ENCODE measurements at regions not wholly inside any gene's neighbourhood (a gene's known extent, or its start where the extent isn't known, plus 50 kb on each side); places are given as distances from the start of the nearest gene placed in this dataset.

GRCh38 chr2:3965953-3966352, 262.6 kb downstream of the DCDC2C start:
- no peak for TF ChIP-seq FOXP2 (optimal IDR thresholded peaks at IDR 0.05; ENCODE audit: control extremely low read depth, extremely low read length, insufficient read depth)
- TF ChIP-seq POLR2AphosphoS5 (IDR thresholded peaks at IDR 0.05; ENCODE audit: borderline replicate concordance, low read depth, low read length): no peak
- TF ChIP-seq EZH2 (IDR thresholded peaks at IDR 0.05): no peak
- H3K36me3 ChIP-seq (ENCODE audit: insufficient read depth, low read length): no peaks in the 10 kb centered on the region
- H3K27ac ChIP-seq: no peak overlapping the region
- H3K4me3 ChIP-seq: no peak overlapping the region
- no peak overlapping the region for H3K9ac ChIP-seq (ENCODE audit: insufficient read length)
- DNase-seq (ENCODE audit: low read depth, low spot score): no peak
- no peaks in the 10 kb centered on the region for H3K9me3 ChIP-seq (ENCODE audit: low read depth, low read length)

- H3K9me3 ChIP-seq (ENCODE audit: low read depth, low read length): no peaks in the 10 kb centered on the region
- no peak overlapping the region for H3K9ac ChIP-seq (ENCODE audit: insufficient read length)
- DNase-seq (ENCODE audit: low read depth, low spot score): no peak
- H3K27ac ChIP-seq: no peak overlapping the region
- H3K4me3 ChIP-seq: no peak overlapping the region
- no peak for TF ChIP-seq POLR2AphosphoS5 (IDR thresholded peaks at IDR 0.05; ENCODE audit: borderline replicate concordance, low read depth, low read length)
- TF ChIP-seq FOXP2 (optimal IDR thresholded peaks at IDR 0.05; ENCODE audit: control extremely low read depth, extremely low read length, insufficient read depth): no peak
- TF ChIP-seq EZH2 (IDR thresholded peaks at IDR 0.05): no peak
- no peaks in the 10 kb centered on the region for H3K36me3 ChIP-seq (ENCODE audit: insufficient read depth, low read length)
These were observed 263.1 kb downstream of the DCDC2C start for GRCh38 chr2:3966470-3966869.

- Histone ChIP-seq H3K36me3 (ENCODE audit: insufficient read depth, low read length) (no peaks in the 10 kb centered on the region), H3K9me3 (ENCODE audit: low read depth, low read length) (no peaks in the 10 kb centered on the region), H3K4me3 (no peak overlapping the region), H3K27ac (no peak overlapping the region), H3K9ac (ENCODE audit: insufficient read length) (no peak overlapping the region)
- TF ChIP-seq EZH2 (IDR thresholded peaks at IDR 0.05): no peak
- no peak for TF ChIP-seq POLR2AphosphoS5 (IDR thresholded peaks at IDR 0.05; ENCODE audit: borderline replicate concordance, low read depth, low read length)
- TF ChIP-seq FOXP2 (optimal IDR thresholded peaks at IDR 0.05; ENCODE audit: control extremely low read depth, extremely low read length, insufficient read depth): no peak
- DNase-seq (ENCODE audit: low read depth, low spot score): no peak
These were observed 265.4 kb downstream of the DCDC2C start for GRCh38 chr2:3968736-3969135.

- Histone ChIP-seq H3K9ac (ENCODE audit: insufficient read length) (no peak overlapping the region), H3K36me3 (ENCODE audit: insufficient read depth, low read length) (no peaks in the 10 kb centered on the region), H3K27ac (no peak overlapping the region), H3K9me3 (ENCODE audit: low read depth, low read length) (no peaks in the 10 kb centered on the region), H3K4me3 (no peak overlapping the region)
- no peak for DNase-seq (ENCODE audit: low read depth, low spot score)
- TF ChIP-seq FOXP2 (optimal IDR thresholded peaks at IDR 0.05; ENCODE audit: control extremely low read depth, extremely low read length, insufficient read depth): no peak
- TF ChIP-seq EZH2 (IDR thresholded peaks at IDR 0.05): no peak
- TF ChIP-seq POLR2AphosphoS5 (IDR thresholded peaks at IDR 0.05; ENCODE audit: borderline replicate concordance, low read depth, low read length): no peak
These were observed 267.6 kb downstream of the DCDC2C start for GRCh38 chr2:3970791-3971651.

DNA sequence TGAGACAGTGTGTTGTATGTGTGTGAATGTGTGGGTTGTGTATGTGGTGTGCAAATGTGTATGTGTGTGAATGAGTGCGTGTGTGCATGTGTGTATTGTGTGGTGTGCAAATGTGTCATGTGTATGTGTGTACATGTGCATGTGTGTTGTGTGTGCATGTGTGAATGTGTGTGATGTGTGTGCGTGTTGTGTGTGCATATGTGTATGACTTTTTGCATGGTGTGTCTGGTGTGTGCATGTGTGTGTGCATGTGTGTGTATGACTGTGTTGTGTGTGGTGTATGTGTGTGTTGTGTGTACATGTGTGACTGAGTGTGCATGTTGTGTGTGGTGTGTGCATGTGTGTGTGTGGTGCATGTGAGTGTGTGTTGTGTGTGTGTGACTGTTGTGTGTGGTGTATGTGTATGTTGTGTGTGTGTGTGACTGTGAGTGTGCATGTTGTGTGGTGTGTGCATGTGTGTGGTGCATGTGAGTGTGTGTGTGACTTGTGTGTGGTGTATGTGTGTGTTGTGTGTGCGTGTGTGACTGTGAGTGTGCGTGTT, 268.3 kb downstream of the DCDC2C start:
- TF ChIP-seq POLR2AphosphoS5 (IDR thresholded peaks at IDR 0.05; ENCODE audit: borderline replicate concordance, low read depth, low read length): no peak
- TF ChIP-seq EZH2 (IDR thresholded peaks at IDR 0.05): no peak
- no peak for TF ChIP-seq FOXP2 (optimal IDR thresholded peaks at IDR 0.05; ENCODE audit: control extremely low read depth, extremely low read length, insufficient read depth)
- no peak overlapping the region for H3K27ac ChIP-seq
- H3K4me3 ChIP-seq: no peak overlapping the region
- H3K36me3 ChIP-seq (ENCODE audit: insufficient read depth, low read length): no peaks in the 10 kb centered on the region
- H3K9me3 ChIP-seq (ENCODE audit: low read depth, low read length): no peaks in the 10 kb centered on the region
- DNase-seq (ENCODE audit: low read depth, low spot score): no peak
- no peak overlapping the region for H3K9ac ChIP-seq (ENCODE audit: insufficient read length)

DNA sequence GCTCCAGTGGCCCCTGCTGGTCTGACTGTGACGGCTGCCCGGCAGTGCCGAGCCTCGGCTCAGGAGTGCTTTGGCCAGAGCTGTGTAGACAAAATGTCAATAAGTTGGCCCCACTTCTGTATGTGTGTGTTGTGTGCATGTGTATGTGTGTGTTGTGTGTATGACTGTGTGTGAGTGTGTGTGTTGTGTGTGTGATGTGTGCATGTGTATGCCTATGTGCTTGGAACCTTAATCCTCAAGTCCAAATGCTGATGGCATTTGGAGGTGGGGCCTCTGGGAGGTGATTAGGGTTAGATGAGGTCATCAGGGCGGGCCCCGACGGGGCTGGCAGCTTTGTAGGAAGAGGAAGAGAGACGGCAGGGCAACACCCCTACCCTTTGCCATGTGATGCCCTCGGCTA, 269.0 kb downstream of the DCDC2C start:
- H3K9ac ChIP-seq (ENCODE audit: insufficient read length): no peak overlapping the region
- TF ChIP-seq POLR2AphosphoS5 (IDR thresholded peaks at IDR 0.05; ENCODE audit: borderline replicate concordance, low read depth, low read length): no peak
- TF ChIP-seq FOXP2 (optimal IDR thresholded peaks at IDR 0.05; ENCODE audit: control extremely low read depth, extremely low read length, insufficient read depth): no peak
- TF ChIP-seq EZH2 (IDR thresholded peaks at IDR 0.05): no peak
- no peaks in the 10 kb centered on the region for H3K9me3 ChIP-seq (ENCODE audit: low read depth, low read length)
- H3K4me3 ChIP-seq: no peak overlapping the region
- H3K27ac ChIP-seq: no peak overlapping the region
- H3K36me3 ChIP-seq (ENCODE audit: insufficient read depth, low read length): no peaks in the 10 kb centered on the region
- no peak for DNase-seq (ENCODE audit: low read depth, low spot score)

GRCh38 chr2:3974765-3975164, 271.4 kb downstream of the DCDC2C start:
- TF ChIP-seq EZH2 (IDR thresholded peaks at IDR 0.05): no peak
- TF ChIP-seq POLR2AphosphoS5 (IDR thresholded peaks at IDR 0.05; ENCODE audit: borderline replicate concordance, low read depth, low read length): no peak

DNA sequence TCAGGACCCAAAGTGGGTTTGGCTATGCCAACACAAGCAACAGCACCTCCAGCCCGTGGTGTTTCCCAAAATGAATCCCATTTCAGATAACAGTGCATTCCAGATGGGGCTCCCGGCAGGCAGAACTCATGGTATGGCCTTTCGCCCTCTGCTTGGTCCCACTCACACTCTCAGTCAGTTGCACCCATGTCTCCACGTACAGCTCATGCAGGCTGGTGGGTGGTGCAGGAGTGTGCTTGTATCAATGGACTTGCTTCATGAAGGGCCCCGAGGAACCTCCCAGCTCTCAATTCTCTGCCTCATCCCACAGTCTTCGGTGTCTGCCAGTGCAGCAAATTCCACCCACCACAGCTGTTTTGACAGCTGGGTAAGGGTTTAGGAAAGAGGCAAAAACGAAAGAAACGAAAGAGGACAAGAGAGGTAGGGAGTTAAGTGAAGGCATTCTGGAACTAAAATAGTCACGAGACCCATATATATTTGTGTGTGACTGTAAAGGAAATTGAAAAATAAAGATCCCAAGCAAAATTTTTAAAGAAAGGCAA, 278.1 kb downstream of the DCDC2C start:
- Histone ChIP-seq H3K4me3 (no peak overlapping the region), H3K27ac (no peak overlapping the region), H3K9ac (ENCODE audit: insufficient read length) (no peak overlapping the region), H3K36me3 (ENCODE audit: insufficient read depth, low read length) (no peaks in the 10 kb centered on the region), H3K9me3 (ENCODE audit: low read depth, low read length) (no peaks in the 10 kb centered on the region)
- TF ChIP-seq POLR2AphosphoS5 (IDR thresholded peaks at IDR 0.05; ENCODE audit: borderline replicate concordance, low read depth, low read length) (no peak), FOXP2 (optimal IDR thresholded peaks at IDR 0.05; ENCODE audit: control extremely low read depth, extremely low read length, insufficient read depth) (no peak)
- DNase-seq (ENCODE audit: low read depth, low spot score): no peak

More at GRCh38 chr2:3974765-3975164, 271.4 kb downstream of the DCDC2C start:
- Histone ChIP-seq H3K27ac (no peak overlapping the region), H3K9ac (ENCODE audit: insufficient read length) (no peak overlapping the region), H3K9me3 (ENCODE audit: low read depth, low read length) (no peaks in the 10 kb centered on the region), H3K36me3 (ENCODE audit: insufficient read depth, low read length) (no peaks in the 10 kb centered on the region), H3K4me3 (no peak overlapping the region)
- DNase-seq (ENCODE audit: low read depth, low spot score): no peak
